PC-3 (cell line): ENCODE measurements at regions not wholly inside any gene's neighbourhood (a gene's known extent, or its start where the extent isn't known, plus 50 kb on each side); places are given as distances from the start of the nearest gene placed in this dataset.

Experiments
- EZH2 ChIP-seq: fragments of 300-600 bp; sonication (generic); IDR thresholded peaks from one replicate; pipeline ENCODE4 v1.6.1; 2017; ENCODE audit warnings: antibody characterized with exemption, mild to moderate bottlenecking, low read length; ENCODE audit not compliant: unreplicated experiment
- EZH2phosphoT487 ChIP-seq: fragments of 300-600 bp; sonication (generic); IDR thresholded peaks from 2 replicates; pipeline ENCODE4 v1.6.1; 2018; ENCODE audit warnings: mild to moderate bottlenecking, antibody characterized with exemption, low read length, borderline replicate concordance
- TF ChIP-seq, protein P1 (sequence below): fragments of 300-600 bp; sonication (generic); conservative IDR thresholded peaks from 2 replicates; pipeline ENCODE4 v1.5.1; 2017; ENCODE audit warnings: antibody characterized with exemption, low read depth, mild to moderate bottlenecking, low read length

DNA sequence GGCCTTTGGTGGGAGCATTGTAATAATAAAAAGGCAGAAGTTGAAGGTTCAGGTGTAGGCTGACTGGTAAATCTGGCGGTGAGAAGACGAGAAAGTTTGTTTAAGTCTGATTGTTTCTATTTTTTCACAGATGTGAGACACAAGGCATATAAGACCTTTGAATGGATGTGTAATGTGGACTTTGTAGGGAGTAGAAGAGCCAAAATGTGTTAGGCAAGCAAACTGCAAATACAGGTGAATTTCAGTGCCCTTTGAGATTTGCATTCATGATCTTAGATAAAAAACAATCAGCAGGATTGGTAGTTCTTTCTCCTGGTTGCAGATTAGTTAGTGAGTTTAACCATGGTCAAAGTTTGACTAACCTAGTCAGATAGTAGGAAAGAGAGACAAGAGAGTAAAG lies 238.9 kb downstream of the FRK start:
- TF ChIP-seq, protein P1, sequence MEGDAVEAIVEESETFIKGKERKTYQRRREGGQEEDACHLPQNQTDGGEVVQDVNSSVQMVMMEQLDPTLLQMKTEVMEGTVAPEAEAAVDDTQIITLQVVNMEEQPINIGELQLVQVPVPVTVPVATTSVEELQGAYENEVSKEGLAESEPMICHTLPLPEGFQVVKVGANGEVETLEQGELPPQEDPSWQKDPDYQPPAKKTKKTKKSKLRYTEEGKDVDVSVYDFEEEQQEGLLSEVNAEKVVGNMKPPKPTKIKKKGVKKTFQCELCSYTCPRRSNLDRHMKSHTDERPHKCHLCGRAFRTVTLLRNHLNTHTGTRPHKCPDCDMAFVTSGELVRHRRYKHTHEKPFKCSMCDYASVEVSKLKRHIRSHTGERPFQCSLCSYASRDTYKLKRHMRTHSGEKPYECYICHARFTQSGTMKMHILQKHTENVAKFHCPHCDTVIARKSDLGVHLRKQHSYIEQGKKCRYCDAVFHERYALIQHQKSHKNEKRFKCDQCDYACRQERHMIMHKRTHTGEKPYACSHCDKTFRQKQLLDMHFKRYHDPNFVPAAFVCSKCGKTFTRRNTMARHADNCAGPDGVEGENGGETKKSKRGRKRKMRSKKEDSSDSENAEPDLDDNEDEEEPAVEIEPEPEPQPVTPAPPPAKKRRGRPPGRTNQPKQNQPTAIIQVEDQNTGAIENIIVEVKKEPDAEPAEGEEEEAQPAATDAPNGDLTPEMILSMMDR, result no peak
- TF ChIP-seq EZH2phosphoT487 (no peak), EZH2 (no peak)
